HG03060 (cell line): ENCODE measurements at regions not wholly inside any gene's neighbourhood (a gene's known extent, or its start where the extent isn't known, plus 50 kb on each side); places are given as distances from the start of the nearest gene placed in this dataset.
A peak's percentile ranks its signal among the peaks of the same experiment; 100 is the strongest.
"Not testable (repeated sequence)": the region's sequence is repeated elsewhere in the genome, so short reads cannot be mapped to it uniquely, and the experiment has no call there.

Experiments
- ATAC-seq: cut with Tn5 transposase; IDR thresholded peaks from one replicate; pipeline ENCODE4 v1.9.1; 2021; ENCODE audit warnings: low read depth, moderate number of reproducible peaks; ENCODE audit not compliant: unreplicated experiment

- ATAC-seq: not testable (repeated sequence)
Measured at GRCh38 chr5:10876996-10877395, 116.0 kb upstream of the DAP start.

GRCh38 chr5:10876006-10876744, 115.1 kb upstream of the DAP start:
- ATAC-seq: no peak

- no peak for ATAC-seq
Measured at GRCh38 chr5:10875201-10875768, 114.3 kb upstream of the DAP start.

GRCh38 chr5:10874541-10874940, 113.5 kb upstream of the DAP start:
- no peak for ATAC-seq

- no peak for ATAC-seq
Measured at GRCh38 chr5:10870791-10871190, 109.8 kb upstream of the DAP start.

- no peak for ATAC-seq
Measured at GRCh38 chr5:10868956-10869355, 107.9 kb upstream of the DAP start.

- ATAC-seq: no peak
Measured at GRCh38 chr5:10867389-10868303, 106.6 kb upstream of the DAP start.

- no peak for ATAC-seq
Measured at GRCh38 chr5:10866913-10867312, 105.9 kb upstream of the DAP start.

GRCh38 chr5:10863763-10864383, 102.8 kb upstream of the DAP start:
- ATAC-seq: peak; percentile 77

GRCh38 chr5:10862085-10862484, 101.1 kb upstream of the DAP start:
- no peak for ATAC-seq

GRCh38 chr5:10861423-10861790, 100.4 kb upstream of the DAP start:
- no peak for ATAC-seq

- no peak for ATAC-seq
Measured at GRCh38 chr5:10860645-10861422, 99.8 kb upstream of the DAP start.

- no peak for ATAC-seq
Measured at GRCh38 chr5:10860196-10860543, 99.1 kb upstream of the DAP start.

- no peak for ATAC-seq
Measured at GRCh38 chr5:10859393-10860195, 98.6 kb upstream of the DAP start.

GRCh38 chr5:10858945-10859344, 97.9 kb upstream of the DAP start:
- no peak for ATAC-seq

- no peak for ATAC-seq
Measured at GRCh38 chr5:10858307-10858706, 97.3 kb upstream of the DAP start.

- ATAC-seq: no peak
Measured at GRCh38 chr5:10857338-10857733, 96.3 kb upstream of the DAP start.

- ATAC-seq: no peak
Measured at GRCh38 chr5:10856683-10857337, 95.8 kb upstream of the DAP start.

- ATAC-seq: no peak
Measured at GRCh38 chr5:10856071-10856470, 95.0 kb upstream of the DAP start.
